ENCODE measurements at regions not wholly inside any gene's neighbourhood (a gene's known extent, or its start where the extent isn't known, plus 50 kb on each side); places are given as distances from the start of the nearest gene placed in this dataset.

DNA sequence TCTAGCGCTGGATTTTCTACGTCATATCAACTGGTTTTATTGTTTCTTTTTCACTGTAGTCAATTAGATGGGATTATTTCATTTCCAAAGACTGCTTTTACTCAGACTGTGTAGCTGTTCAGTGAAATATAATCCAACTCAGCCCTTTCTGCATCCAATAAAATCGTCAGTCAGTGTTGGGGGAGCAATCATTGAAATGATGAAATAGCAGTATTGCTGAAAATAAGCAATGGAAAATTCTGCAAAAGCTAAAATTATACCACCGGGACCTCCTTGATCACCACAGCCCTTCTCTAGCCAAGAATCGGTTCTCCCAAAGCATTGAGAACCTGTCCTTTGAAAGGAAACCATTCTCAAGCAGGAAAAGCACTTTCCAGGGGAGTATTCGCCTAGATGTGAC is 243.1 kb upstream of the TENM3 start:
- DNase-seq (ENCODE audit: low read depth, low spot score), result no peak
- TF ChIP-seq, protein P1, sequence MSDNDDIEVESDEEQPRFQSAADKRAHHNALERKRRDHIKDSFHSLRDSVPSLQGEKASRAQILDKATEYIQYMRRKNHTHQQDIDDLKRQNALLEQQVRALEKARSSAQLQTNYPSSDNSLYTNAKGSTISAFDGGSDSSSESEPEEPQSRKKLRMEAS (IDR thresholded peaks at IDR 0.05), result no peak
- TF ChIP-seq ELF1 (IDR thresholded peaks at IDR 0.05; ENCODE audit: borderline replicate concordance, low read depth) (no peak), TCF7L2 (IDR thresholded peaks at IDR 0.05; ENCODE audit: borderline replicate concordance, extremely low read depth, insufficient read depth, insufficient read length) (no peak), FOSL1 (IDR thresholded peaks at IDR 0.05; ENCODE audit: low read depth) (no peak), SIN3A (IDR thresholded peaks at IDR 0.05; ENCODE audit: low read depth) (no peak), CBX3 (IDR thresholded peaks at IDR 0.05; ENCODE audit: low read depth) (no peak), POLR2A (IDR thresholded peaks at IDR 0.05; ENCODE audit: borderline replicate concordance, extremely low read depth, insufficient read depth, insufficient read length) (no peak), EZH2phosphoT487 (IDR thresholded peaks at IDR 0.05; ENCODE audit: borderline replicate concordance) (no peak), JUND (IDR thresholded peaks at IDR 0.05) (no peak), CEBPB (IDR thresholded peaks at IDR 0.05; ENCODE audit: low read depth) (no peak), SP1 (IDR thresholded peaks at IDR 0.05; ENCODE audit: low read depth) (no peak), RAD21 (IDR thresholded peaks at IDR 0.05; ENCODE audit: low read depth) (no peak)
- TF ChIP-seq, protein P2, sequence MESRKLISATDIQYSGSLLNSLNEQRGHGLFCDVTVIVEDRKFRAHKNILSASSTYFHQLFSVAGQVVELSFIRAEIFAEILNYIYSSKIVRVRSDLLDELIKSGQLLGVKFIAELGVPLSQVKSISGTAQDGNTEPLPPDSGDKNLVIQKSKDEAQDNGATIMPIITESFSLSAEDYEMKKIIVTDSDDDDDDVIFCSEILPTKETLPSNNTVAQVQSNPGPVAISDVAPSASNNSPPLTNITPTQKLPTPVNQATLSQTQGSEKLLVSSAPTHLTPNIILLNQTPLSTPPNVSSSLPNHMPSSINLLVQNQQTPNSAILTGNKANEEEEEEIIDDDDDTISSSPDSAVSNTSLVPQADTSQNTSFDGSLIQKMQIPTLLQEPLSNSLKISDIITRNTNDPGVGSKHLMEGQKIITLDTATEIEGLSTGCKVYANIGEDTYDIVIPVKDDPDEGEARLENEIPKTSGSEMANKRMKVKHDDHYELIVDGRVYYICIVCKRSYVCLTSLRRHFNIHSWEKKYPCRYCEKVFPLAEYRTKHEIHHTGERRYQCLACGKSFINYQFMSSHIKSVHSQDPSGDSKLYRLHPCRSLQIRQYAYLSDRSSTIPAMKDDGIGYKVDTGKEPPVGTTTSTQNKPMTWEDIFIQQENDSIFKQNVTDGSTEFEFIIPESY (IDR thresholded peaks at IDR 0.05; ENCODE audit: extremely low read depth, insufficient replicate concordance, low read length), result no peak
- TF ChIP-seq, protein P3, sequence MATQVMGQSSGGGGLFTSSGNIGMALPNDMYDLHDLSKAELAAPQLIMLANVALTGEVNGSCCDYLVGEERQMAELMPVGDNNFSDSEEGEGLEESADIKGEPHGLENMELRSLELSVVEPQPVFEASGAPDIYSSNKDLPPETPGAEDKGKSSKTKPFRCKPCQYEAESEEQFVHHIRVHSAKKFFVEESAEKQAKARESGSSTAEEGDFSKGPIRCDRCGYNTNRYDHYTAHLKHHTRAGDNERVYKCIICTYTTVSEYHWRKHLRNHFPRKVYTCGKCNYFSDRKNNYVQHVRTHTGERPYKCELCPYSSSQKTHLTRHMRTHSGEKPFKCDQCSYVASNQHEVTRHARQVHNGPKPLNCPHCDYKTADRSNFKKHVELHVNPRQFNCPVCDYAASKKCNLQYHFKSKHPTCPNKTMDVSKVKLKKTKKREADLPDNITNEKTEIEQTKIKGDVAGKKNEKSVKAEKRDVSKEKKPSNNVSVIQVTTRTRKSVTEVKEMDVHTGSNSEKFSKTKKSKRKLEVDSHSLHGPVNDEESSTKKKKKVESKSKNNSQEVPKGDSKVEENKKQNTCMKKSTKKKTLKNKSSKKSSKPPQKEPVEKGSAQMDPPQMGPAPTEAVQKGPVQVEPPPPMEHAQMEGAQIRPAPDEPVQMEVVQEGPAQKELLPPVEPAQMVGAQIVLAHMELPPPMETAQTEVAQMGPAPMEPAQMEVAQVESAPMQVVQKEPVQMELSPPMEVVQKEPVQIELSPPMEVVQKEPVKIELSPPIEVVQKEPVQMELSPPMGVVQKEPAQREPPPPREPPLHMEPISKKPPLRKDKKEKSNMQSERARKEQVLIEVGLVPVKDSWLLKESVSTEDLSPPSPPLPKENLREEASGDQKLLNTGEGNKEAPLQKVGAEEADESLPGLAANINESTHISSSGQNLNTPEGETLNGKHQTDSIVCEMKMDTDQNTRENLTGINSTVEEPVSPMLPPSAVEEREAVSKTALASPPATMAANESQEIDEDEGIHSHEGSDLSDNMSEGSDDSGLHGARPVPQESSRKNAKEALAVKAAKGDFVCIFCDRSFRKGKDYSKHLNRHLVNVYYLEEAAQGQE (IDR thresholded peaks at IDR 0.05; ENCODE audit: low read depth), result no peak
- TF ChIP-seq, protein P4, sequence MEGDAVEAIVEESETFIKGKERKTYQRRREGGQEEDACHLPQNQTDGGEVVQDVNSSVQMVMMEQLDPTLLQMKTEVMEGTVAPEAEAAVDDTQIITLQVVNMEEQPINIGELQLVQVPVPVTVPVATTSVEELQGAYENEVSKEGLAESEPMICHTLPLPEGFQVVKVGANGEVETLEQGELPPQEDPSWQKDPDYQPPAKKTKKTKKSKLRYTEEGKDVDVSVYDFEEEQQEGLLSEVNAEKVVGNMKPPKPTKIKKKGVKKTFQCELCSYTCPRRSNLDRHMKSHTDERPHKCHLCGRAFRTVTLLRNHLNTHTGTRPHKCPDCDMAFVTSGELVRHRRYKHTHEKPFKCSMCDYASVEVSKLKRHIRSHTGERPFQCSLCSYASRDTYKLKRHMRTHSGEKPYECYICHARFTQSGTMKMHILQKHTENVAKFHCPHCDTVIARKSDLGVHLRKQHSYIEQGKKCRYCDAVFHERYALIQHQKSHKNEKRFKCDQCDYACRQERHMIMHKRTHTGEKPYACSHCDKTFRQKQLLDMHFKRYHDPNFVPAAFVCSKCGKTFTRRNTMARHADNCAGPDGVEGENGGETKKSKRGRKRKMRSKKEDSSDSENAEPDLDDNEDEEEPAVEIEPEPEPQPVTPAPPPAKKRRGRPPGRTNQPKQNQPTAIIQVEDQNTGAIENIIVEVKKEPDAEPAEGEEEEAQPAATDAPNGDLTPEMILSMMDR (IDR thresholded peaks at IDR 0.05 in 2 of 3, conservative IDR thresholded peaks at IDR 0.05 in 1 of 3; ENCODE audit: borderline replicate concordance in 1 of 3, insufficient read depth in 1 of 3, low read depth in 2 of 3, low read length in 2 of 3), result no peak
- intact Hi-C loops (cut with micrococcal nuclease), result no loop called here
- H3K36me3 ChIP-seq (ENCODE audit: control insufficient read depth in 1 of 2, insufficient read depth in 2 of 2, low read length in 2 of 2), result no peaks in the 10 kb centered on the region
- ChIA-PET RAD21 (ENCODE audit: low non-redundant PET in 1 of 2, low total read pairs in 2 of 2, uncharacterized antibody in 2 of 2, unreplicated experiment in 2 of 2) (no interaction called here), CTCF (no interaction called here), POLR2A (no interaction called here)
- H3K9me3 ChIP-seq (ENCODE audit: control insufficient read depth in 1 of 2, insufficient read depth in 1 of 2, low read depth in 1 of 2, low read length in 2 of 2), result no peaks in the 10 kb centered on the region
- no peaks in the 10 kb centered on the region for H3K9me2 ChIP-seq (ENCODE audit: insufficient read depth)
- no peak for ATAC-seq
- no peak overlapping the region for H2AFZ ChIP-seq (ENCODE audit: low read depth, low read length, poor library complexity, severe bottlenecking)
- H3K4me2 ChIP-seq (ENCODE audit: low read length), result no peak overlapping the region
- no peak overlapping the region for H3K4me3 ChIP-seq (replicated peaks in 1 of 2; ENCODE audit: low read depth in 1 of 2, low read length in 2 of 2)
- no peaks in the 10 kb centered on the region for H3K4me1 ChIP-seq (ENCODE audit: control insufficient read depth in 1 of 2, insufficient read depth in 2 of 2, low read length in 2 of 2)
- H4K20me1 ChIP-seq (ENCODE audit: insufficient read depth), result no peaks in the 10 kb centered on the region
- no peak overlapping the region for H3K9ac ChIP-seq (ENCODE audit: low read length)
- no TSS peak for BruUV-seq (replicated peaks)
- no peaks in the 10 kb centered on the region for H3K27me3 ChIP-seq (ENCODE audit: insufficient read depth, low read length)
- no peak overlapping the region for H3K27ac ChIP-seq (ENCODE audit: low read depth, low read length)
- H3K79me2 ChIP-seq (ENCODE audit: insufficient read depth, low read length), result no peaks in the 10 kb centered on the region

Data from HCT116 (cell line).